GM13976 (cell line): ENCODE measurements at regions not wholly inside any gene's neighbourhood (a gene's known extent, or its start where the extent isn't known, plus 50 kb on each side); places are given as distances from the start of the nearest gene placed in this dataset.

Experiments used
- DNase-seq: peaks from one replicate; pipeline ENCODE4 v3.0.0; 2012; ENCODE audit warnings: low spot score
- in situ Hi-C: fragments of 300-500 bp; cut with MboI; formaldehyde crosslinking; loops from one replicate; pipeline ENCODE4 v1.12.0; 2022; ENCODE audit warnings: low sequenced_read_pairs, mixed read lengths, inconsistent platforms; ENCODE audit not compliant: unreplicated experiment
- TF ChIP-seq, protein P1 (sequence below): IDR thresholded peaks from 2 replicates; pipeline ENCODE4 v1.5.1; 2012; ENCODE audit warnings: borderline replicate concordance, mild to moderate bottlenecking; ENCODE audit not compliant: insufficient read depth; ENCODE audit errors: extremely low read depth, missing control alignments, control extremely low read depth

DNA sequence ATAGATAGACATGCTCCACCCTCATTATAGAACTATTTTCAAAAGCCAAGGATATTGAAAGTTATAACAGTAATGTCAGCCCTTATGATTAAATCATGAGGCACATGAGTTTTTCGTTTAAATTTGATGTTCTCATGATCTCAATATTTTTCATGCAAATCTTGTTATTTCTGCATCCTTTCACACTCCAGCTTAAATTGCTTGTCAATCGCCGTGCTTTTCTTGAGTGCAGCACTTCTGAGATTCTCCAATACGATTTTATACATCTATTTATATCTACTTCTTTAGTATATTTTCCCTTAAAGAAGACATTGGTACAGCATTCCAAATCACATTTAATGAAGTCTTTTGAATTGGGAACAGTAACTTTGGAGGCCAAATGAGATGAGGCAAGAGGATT, 171.2 kb upstream of the GBE1 start:
- in situ Hi-C loops = no loop called here
- no peak for DNase-seq
- TF ChIP-seq, protein P1, sequence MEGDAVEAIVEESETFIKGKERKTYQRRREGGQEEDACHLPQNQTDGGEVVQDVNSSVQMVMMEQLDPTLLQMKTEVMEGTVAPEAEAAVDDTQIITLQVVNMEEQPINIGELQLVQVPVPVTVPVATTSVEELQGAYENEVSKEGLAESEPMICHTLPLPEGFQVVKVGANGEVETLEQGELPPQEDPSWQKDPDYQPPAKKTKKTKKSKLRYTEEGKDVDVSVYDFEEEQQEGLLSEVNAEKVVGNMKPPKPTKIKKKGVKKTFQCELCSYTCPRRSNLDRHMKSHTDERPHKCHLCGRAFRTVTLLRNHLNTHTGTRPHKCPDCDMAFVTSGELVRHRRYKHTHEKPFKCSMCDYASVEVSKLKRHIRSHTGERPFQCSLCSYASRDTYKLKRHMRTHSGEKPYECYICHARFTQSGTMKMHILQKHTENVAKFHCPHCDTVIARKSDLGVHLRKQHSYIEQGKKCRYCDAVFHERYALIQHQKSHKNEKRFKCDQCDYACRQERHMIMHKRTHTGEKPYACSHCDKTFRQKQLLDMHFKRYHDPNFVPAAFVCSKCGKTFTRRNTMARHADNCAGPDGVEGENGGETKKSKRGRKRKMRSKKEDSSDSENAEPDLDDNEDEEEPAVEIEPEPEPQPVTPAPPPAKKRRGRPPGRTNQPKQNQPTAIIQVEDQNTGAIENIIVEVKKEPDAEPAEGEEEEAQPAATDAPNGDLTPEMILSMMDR = no peak

DNA sequence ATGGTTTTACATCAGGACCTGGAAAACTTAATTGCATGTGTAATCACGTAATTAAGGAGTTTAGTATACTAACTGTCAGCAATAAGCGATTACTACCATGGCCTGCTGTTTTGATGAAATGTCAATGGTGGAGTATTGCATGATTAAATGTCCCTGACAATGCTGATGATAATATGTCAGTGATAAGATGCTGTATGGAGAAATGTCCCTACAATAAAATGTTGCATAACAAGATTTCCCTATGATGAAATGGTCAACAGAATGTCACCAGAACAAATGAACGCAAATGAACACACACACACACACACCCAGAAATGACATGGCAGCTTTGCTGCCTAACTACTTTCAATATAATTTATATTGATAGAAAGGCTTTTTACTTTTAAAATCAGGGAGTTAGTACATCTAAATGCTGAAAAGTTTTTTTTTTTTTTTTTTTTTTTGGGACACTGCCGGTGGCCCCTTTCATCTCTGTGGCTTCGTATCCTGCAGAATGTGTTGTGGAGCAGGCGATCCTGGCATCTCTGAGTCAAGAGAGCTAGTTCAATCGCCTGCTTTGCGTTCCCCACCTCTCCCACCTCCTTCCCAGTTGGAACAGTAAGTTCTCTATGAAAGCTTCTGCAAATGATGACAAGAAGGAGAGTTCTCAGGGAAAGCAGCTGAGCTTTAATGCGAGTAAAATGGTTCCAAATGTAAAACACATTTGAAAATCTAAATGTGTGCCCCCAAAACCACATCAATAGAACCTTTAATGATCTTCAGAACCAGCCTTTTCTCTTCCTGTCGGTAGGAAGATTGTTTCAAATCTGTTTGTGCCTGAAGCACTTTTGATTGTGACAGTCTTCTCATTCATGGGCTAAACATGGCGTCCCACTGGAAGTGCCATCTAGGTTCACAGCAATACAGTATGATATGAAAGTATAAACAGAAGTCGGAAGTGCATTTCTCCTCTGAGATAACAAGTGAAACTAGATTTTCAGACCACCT, 170.1 kb upstream of the GBE1 start:
- no peak for DNase-seq
- TF ChIP-seq, protein P1 = no peak
- in situ Hi-C loops = no loop called here

DNA sequence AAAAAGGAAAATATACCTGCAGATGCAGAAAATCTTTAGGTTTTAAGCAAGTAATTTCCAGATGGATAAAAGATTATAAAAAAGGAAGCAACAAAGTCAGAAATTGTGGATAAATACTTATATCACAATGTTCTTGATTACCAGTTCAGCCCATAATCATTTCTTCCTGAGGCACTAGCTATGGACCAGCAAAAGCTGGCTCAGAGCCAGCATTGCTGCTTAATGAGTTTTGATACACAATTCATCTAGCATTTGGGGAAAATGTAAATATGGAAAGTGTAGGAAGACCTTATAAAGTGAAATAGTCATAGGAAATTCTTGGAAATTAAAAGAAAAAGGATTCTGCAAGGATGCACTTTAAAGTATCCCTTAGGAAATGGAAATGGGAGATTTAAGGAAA, 168.3 kb upstream of the GBE1 start:
- TF ChIP-seq, protein P1 = no peak
- DNase-seq = no peak
- in situ Hi-C loops = no loop called here

DNA sequence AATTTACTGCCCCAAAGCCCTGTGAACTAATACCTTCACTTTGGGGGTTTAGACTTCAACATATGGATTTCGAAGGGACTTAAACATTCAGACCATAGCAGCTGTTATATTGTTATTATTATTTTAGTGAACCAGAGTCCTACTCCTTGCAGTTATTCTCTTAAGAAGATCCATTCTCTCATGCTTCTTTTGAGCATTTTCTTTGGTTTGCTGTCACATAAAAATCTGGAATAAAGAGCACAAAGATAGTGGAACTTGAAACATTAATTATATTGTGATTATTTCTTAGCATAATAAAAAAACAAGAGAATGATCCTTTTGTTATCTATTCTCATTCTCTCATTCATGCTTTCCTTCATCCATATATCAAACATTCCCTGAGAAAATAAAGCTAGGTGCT, 166.4 kb upstream of the GBE1 start:
- in situ Hi-C loops = no loop called here
- TF ChIP-seq, protein P1 = no peak
- no peak for DNase-seq

DNA sequence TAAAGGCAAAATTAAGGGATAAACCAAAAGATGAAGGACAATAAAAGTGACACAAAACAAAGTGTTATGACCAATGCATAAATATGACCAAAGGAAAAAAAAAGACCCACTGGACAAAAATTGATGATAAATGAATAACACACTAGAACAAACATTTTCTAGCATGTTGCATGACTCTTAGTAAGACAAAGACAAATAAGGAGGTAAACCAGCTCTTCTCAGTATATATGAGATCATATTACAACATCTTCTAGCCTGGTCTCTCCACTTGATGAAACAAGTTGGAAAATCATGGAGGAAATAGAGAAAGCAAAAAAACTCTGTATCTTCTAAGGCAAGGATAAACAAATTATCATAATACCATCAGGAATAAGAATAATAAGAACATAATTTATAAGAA, 163.9 kb upstream of the GBE1 start:
- in situ Hi-C loops = no loop called here
- no peak for DNase-seq
- TF ChIP-seq, protein P1 = no peak

DNA sequence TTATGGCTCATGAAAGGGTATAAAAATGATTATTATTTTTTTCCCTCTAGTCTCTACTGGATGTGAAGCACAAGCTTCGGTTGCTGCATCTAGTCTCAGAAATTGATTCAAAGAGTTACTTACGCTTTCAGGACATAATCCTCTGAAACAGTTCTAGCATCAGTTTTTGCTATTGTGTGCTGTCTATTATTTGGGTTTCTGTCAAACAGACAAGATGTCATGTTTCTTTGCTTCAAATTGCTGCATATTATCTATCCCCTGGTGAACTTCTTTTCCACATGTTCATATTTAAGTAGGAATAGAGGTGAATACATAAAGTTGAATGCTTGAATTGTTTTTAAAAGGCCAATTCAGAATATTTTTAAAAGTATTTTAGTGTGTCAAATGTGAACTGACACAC, 161.6 kb upstream of the GBE1 start:
- TF ChIP-seq, protein P1 = no peak
- no peak for DNase-seq
- in situ Hi-C loops = no loop called here
